Upper lobe of right lung (tissue), 1 donor: ENCODE measurements at regions not wholly inside any gene's neighbourhood (a gene's known extent, or its start where the extent isn't known, plus 50 kb on each side); places are given as distances from the start of the nearest gene placed in this dataset.

Experiments
- ATAC-seq: fragments of 200-7000 bp; cut with Tn5 transposase; one replicate; pipeline ENCODE4 v1.9.1; 2020; ENCODE audit warnings: mild to moderate bottlenecking, moderate library complexity
- DNase-seq: peaks from one replicate; pipeline ENCODE4 v3.0.0-alpha.2; 2020
- H3K27ac ChIP-seq: fragments of 200-600 bp; one replicate; pipeline ENCODE4 v1.8.0; 2022
- H3K27me3 ChIP-seq: fragments of 200-600 bp; one replicate; pipeline ENCODE4 v1.8.0; 2022; ENCODE audit warnings: mild to moderate bottlenecking
- H3K36me3 ChIP-seq: fragments of 200-600 bp; one replicate; pipeline ENCODE4 v1.8.0; 2022
- H3K4me1 ChIP-seq: fragments of 200-600 bp; one replicate; pipeline ENCODE4 v1.8.0; 2022
- H3K4me3 ChIP-seq: fragments of 200-600 bp; one replicate; pipeline ENCODE4 v1.8.0; 2022; ENCODE audit warnings: mild to moderate bottlenecking
- H3K9me3 ChIP-seq: fragments of 200-600 bp; one replicate; pipeline ENCODE4 v1.8.0; 2022
- CTCF ChIP-seq: fragments of 200-600 bp; IDR thresholded peaks from one replicate; pipeline ENCODE4 v1.8.0; 2022; ENCODE audit warnings: antibody characterized with exemption
- intact Hi-C: fragments of 100-400 bp; cut with DNase I; formaldehyde crosslinking; loops from one replicate; pipeline ENCODE4 v1.11.0; 2022
- donor health status: DM: no; HTN: yes; CAD: no; lungs with severe emphysema.

GRCh38 chr5:86757824-86758223 is 140.1 kb downstream of the COX7C start:
- H3K27me3 ChIP-seq, result no peaks in the 10 kb centered on the region

GRCh38 chr5:86760661-86761060 is 142.9 kb downstream of the COX7C start:
- intact Hi-C loops, result no loop called here
- DNase-seq (no peak), ATAC-seq (no peak)
- no peak overlapping the region for H3K27ac ChIP-seq
- no peaks in the 10 kb centered on the region for H3K27me3 ChIP-seq
- no peaks in the 10 kb centered on the region for H3K4me1 ChIP-seq
- no peaks in the 10 kb centered on the region for H3K36me3 ChIP-seq
- TF ChIP-seq CTCF, result no peak
- H3K9me3 ChIP-seq, result no peaks in the 10 kb centered on the region
- no peak overlapping the region for H3K4me3 ChIP-seq

More at GRCh38 chr5:86757824-86758223, 140.1 kb downstream of the COX7C start:
- Histone ChIP-seq H3K4me3 (no peak overlapping the region), H3K9me3 (no peaks in the 10 kb centered on the region), H3K27ac (no peak overlapping the region), H3K36me3 (no peaks in the 10 kb centered on the region), H3K4me1 (no peaks in the 10 kb centered on the region)
- ATAC-seq, result no peak
- no peak for TF ChIP-seq CTCF
- intact Hi-C loops, result no loop called here
- no peak for DNase-seq

- H3K27me3 ChIP-seq, result no peaks in the 10 kb centered on the region
- H3K4me1 ChIP-seq, result no peaks in the 10 kb centered on the region
- H3K4me3 ChIP-seq, result no peak overlapping the region
- H3K27ac ChIP-seq, result no peak overlapping the region
- ATAC-seq (no peak), DNase-seq (no peak)
- no peak for TF ChIP-seq CTCF
- intact Hi-C loops, result no loop called here
- H3K9me3 ChIP-seq, result no peaks in the 10 kb centered on the region
- no peaks in the 10 kb centered on the region for H3K36me3 ChIP-seq
Measured at GRCh38 chr5:86763929-86764328, 146.2 kb downstream of the COX7C start.

- no peak overlapping the region for H3K27ac ChIP-seq
- ATAC-seq (no peak), DNase-seq (no peak)
- H3K4me3 ChIP-seq, result no peak overlapping the region
- no peaks in the 10 kb centered on the region for H3K9me3 ChIP-seq
- H3K4me1 ChIP-seq, result no peaks in the 10 kb centered on the region
- no peak for TF ChIP-seq CTCF
- H3K27me3 ChIP-seq, result no peaks in the 10 kb centered on the region
- no peaks in the 10 kb centered on the region for H3K36me3 ChIP-seq
- intact Hi-C loops, result no loop called here
Measured at GRCh38 chr5:86765778-86766502, 148.2 kb downstream of the COX7C start.

GRCh38 chr5:86768699-86769202 is 151.0 kb downstream of the COX7C start:
- H3K4me1 ChIP-seq, result no peaks in the 10 kb centered on the region
- H3K27ac ChIP-seq, result no peak overlapping the region
- no peaks in the 10 kb centered on the region for H3K36me3 ChIP-seq
- ATAC-seq (no peak), DNase-seq (no peak)
- H3K27me3 ChIP-seq, result no peaks in the 10 kb centered on the region
- no peak for TF ChIP-seq CTCF
- no peaks in the 10 kb centered on the region for H3K9me3 ChIP-seq
- intact Hi-C loops, result no loop called here
- H3K4me3 ChIP-seq, result no peak overlapping the region
